GM18508 (cell line): ENCODE measurements at regions not wholly inside any gene's neighbourhood (a gene's known extent, or its start where the extent isn't known, plus 50 kb on each side); places are given as distances from the start of the nearest gene placed in this dataset.
"Not testable (repeated sequence)": the region's sequence is repeated elsewhere in the genome, so short reads cannot be mapped to it uniquely, and the experiment has no call there.

Experiments
- ATAC-seq: cut with Tn5 transposase; IDR thresholded peaks from one replicate; pipeline ENCODE4 v1.9.1; 2021; ENCODE audit warnings: moderate number of reproducible peaks; ENCODE audit not compliant: insufficient read depth, unreplicated experiment

DNA sequence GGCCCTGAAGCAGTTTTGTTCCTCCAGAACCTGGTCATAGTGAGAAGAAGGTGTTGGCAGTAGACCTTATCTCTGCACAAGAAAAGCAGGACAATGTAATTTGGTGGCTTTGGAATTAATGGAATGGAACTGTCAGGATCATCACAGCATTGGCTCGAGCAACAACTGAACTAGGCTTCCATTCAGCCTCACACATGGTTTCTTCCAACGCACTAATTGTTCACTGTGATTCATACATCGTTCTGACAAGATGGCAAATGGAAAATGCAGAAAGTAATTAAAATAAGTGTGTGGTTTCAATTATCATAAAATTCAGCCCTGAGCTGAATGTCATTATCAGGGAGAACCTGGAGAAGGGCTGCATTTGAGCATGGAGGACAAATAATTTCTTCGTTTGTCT is 80.6 kb downstream of the MFSD1 start:
- ATAC-seq, result no peak

DNA sequence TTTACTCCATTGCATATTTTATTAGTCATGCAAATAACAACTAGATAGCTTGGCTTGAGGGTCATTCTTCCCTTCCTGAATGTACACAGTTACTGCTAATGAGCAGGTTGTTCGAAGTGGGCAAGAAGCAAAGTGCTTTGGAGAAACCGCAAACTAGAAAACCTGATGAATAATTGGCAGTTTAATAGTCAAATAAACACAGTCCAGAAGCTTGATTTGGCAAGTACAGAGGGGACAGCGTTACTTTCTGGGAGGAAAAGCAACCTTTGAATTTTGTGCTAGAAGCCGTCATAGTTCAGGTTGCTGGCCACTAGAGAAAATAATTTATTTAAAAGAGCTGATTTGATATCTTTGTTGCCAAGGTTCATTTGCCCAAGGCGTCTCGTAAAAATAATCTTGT is 94.9 kb downstream of the MFSD1 start:
- ATAC-seq, result no peak

DNA sequence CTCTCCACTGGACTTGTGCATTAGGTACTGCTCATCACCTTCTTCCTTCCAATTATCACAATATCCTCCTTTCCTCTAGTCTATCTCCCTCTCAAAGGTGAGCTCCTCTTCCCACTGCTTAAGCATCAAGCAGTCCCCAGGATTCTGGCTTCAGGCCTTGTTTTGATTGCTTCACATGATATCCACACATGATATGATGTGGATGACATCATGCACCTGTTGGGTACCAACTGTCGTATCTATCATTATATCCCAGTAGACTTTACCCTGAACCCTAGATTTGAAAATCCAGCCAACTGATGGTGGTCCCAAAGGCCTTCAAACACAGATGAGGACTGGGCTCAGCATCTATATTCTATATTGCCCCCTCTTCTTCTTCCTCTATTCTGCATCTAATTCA is 104.9 kb downstream of the MFSD1 start:
- ATAC-seq, result no peak

DNA sequence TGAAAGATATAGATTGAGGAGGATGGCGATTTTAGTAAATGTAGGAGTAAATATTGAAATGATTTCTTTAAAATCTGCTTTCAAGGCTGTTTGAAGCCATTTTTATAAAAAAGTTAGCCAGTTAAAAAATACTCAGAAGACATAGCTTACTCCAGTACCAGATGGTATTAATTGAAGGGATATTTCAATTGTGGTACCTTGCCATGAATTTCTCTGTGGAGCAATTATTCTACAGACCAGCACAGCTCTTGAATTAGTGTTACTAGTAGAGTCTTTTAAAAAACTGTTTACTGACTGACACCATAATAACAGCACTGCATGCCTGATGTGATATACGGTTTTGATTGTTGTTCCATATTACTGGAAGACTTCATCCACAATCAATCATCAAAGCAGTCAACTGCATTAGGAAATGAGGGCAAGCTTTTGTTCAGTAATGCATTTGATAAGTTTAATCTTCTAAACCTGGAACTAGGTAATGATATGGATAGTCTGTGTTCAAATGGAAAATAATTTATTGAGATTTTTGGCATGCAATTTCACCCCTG is 106.4 kb downstream of the MFSD1 start:
- ATAC-seq, result no peak

DNA sequence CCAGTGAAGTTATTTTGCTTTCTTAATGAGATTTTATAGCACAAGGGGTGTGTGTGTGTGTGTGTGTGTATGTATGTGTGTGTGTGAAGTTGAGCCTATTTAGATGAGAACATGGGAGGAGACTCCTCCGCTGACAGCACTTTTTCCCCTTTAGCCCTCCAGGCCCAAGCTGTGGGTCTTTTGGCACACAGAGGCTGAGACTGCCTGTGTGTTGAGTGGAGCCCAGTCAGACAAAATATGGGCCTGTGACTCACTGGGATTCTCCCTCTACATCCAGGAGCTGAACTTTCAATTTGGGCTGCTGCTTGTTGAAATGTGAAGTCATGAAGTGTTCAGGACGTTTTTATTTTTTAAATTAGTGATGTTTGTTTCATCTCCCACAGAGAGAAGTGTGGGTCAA is 108.0 kb downstream of the MFSD1 start:
- no peak for ATAC-seq

DNA sequence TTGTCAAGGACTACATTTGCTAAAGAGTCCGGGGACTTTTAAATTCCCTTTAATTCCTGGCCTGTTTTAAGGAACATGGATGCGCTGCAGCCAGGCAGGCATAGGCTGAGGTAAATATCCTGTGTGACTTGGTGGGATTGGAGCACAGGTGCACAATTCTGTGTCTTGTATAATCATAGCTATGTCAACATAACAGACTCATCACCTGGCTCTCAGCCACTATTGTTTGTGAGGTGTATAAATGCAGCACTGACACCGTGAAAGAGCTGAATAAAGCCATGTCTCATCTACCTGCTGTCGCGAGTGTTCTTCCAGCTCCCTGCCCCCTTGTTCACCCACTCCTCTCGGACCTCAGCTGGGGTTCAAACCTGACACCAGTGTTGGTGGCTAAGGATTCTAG is 109.7 kb downstream of the MFSD1 start:
- ATAC-seq, result no peak

DNA sequence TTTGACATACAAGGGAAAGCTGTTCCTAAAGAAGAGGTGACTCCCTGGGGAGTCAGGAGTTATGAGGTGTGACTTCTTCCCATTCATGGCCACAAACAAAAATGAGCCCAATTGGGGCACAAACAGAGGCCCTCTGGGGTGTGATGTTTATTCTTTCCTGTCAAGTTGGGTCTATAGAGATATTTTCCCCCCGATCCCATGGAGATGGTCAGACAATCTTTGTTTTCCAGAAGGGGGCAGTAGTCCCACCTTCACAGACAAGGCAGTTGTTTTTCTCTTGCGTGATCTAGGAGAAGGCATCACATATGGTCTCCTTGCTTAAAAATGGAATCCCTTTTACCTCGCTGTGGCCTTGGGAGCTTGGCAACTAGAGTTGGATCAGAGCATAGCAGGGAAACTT is 110.3 kb downstream of the MFSD1 start:
- no peak for ATAC-seq

DNA sequence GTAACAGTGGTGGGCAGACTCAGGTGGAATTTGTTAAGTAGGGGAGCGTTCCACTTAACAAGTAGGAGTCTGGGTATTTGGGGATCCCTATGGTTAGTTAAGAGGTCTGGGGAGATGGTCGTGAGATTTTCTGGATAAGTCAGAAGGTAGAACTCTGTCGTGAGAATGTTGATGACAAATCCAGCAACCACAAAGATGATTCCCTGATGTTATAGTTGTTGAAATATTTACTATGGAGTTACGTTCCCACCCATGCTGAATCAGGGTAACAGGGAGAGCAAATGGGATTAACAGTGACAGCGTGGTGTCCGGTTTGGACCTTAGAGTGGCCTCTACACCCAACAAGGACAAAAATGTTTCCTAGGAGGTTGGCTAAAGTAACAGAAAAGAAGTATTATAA is 110.8 kb downstream of the MFSD1 start:
- ATAC-seq, result no peak

DNA sequence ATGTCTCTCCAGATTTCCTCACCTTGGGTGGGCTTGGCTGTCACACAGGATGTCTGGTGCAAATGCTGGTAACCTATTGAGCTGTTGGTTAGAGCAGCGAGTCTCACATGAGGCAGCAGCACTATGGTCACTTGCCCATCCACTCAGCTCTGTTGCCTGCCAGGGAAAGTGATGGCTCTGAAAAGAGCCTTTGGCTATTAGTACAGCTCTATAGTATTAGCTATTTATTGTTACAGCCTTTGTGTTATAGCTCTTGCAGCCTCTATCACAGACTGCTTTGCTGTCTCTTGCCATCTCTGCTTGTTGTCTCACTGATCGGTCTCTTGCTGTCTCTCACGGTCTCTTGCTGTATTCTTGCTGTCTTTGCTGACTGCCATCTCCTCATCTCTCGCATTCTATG is 114.3 kb downstream of the MFSD1 start:
- no peak for ATAC-seq

DNA sequence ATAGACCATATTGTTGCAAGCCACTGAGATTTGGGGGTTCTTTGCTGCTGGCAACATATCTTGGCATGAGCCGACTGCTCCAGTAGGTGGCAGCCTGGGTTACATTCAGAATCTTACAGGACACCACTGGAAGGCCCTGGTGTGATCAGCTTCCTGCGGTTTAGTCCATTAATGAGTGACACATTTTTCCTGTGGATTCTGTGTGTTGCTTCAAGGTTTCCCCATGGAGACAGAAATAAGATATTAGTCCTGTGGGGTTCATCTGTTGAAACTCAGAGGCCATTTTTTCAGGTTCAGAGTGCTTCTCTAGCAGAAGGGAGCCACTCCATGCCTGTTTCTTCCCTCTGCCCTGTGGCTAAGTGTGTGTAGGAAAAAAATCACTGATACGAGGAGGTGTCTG is 116.2 kb downstream of the MFSD1 start:
- ATAC-seq, result peak; percentile 62

DNA sequence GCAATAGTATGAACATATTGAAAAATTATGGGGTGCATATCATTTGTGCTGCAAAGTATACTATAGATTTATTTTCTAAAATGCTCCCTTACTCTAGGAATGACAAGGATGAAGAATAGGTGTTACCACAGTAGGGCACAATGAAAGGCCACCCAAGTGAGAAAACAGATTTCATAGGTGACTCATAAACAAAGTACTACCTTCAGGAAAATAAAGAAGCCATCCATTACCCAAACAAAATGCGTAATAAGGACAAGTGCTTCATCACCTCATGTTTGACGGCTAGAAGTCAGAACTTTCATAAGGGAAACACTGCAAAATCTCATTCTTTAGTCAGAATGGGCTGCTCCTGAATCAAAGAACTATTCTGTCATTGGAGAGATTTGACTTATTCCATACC is 116.6 kb downstream of the MFSD1 start:
- ATAC-seq, result no peak

DNA sequence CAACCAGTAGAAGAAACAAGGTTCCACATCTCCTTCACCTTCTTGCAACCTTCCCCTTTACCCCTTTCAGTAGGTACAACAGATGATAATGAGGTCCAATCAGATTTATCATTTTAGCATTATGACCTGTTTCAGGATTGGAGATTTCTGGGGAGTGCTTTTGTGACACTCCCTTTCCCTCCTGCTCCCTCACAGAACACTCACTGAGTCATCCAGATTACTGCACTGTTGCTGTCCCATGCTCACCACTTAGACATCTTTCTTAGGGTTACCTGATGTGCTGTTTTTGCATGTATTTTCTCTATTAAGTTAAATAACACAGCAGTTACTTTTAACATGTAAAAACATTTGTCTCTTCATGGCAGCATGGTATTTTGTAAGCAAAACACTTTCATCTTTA is 118.5 kb downstream of the MFSD1 start:
- no peak for ATAC-seq

DNA sequence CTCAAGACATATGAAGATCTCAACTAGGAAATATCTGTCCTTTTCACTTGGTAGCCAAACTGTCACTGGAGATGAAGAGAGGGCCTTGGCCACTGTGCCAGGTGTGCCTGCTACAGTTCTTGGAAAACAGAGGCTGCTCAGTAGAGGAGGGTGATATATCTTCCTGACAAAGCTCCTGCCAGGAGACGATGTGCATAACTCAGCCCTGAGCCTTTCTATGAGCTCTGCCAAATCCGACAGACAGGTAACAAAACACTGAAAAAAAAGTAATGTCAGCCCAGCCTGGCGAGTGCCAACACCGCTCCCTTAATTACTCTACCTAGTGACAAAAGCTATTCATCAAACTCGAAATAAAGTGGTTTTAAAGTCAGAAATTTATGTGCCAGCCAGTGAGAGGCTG is 123.2 kb downstream of the MFSD1 start:
- no peak for ATAC-seq

DNA sequence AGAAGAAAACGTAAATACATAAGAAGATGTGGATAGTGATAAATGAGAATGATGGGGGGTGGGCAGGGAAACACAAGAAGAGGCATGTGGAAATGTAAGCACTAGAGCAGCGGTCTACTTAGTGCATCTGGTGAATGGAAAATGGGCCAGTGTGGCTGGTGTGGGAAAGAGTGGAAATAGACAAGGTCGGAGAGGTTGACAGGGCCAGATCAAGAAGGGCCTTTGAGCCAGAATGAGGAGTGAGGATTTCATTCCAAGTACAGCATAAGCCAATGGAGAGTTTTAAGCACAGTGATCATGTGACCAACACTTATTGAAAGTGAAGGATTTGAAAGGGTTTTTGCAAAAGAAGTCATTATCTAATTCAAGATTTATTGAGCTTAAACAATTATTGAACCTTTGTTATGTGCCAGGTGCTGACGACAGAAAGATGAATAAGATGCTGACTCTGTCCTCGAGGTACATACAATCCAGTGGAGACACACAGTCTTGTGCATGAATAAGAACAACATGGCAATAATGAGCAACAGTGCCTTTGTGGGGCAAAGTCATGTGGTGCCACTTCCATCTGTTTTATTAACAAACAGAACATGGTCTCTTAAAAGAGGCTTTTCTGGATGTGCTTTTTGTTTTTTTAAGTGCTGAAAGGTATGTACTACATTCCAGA is 124.1 kb downstream of the MFSD1 start:
- ATAC-seq, result no peak

DNA sequence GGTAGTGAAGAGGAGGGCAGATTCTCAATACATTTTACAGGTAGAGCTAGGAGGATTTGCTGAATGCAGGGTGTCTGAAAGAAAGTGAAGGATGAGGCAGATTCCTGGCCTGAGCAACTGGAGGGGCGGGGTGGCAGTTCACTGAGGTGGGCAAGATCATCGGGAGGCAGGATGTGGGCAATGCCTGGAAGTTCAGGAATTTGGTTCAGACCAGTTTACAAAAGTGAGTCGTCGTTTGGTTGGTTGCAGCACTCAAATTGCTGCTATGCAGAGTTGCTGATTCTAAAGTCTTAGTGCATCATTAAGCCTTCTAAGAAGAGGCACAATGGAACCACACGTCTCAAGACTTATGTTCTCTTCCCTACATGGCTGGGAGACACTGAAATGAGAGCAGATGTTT is 134.0 kb downstream of the MFSD1 start:
- ATAC-seq, result no peak

DNA sequence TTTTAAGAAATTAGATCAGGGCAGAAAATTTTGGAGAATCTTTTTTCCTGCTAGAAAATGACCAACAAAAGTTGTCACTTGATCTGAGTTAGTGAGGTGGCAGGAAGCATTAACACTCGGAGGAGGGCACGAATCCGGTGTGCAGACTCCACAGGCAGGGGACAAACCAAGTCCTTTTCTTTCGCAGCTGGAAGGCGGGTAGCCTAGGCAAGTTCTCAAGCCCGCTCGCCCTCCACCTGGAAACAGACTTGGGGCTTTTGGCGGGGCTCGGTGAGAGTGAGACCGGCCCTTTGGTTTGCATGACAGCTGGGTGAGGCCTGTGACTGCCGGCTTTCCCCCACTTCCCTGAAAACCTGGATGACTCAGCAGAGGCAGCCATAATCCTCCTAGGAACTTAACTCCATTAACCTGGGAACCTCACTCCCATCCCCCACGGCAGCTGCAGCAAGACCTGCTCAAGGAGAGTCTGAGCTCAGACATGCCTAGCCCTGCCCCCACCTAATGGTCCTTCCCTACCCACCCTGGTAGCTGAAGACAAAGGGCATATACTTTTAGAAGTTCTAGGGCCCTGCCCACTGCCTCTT is 134.8 kb downstream of the MFSD1 start:
- ATAC-seq, result no peak

DNA sequence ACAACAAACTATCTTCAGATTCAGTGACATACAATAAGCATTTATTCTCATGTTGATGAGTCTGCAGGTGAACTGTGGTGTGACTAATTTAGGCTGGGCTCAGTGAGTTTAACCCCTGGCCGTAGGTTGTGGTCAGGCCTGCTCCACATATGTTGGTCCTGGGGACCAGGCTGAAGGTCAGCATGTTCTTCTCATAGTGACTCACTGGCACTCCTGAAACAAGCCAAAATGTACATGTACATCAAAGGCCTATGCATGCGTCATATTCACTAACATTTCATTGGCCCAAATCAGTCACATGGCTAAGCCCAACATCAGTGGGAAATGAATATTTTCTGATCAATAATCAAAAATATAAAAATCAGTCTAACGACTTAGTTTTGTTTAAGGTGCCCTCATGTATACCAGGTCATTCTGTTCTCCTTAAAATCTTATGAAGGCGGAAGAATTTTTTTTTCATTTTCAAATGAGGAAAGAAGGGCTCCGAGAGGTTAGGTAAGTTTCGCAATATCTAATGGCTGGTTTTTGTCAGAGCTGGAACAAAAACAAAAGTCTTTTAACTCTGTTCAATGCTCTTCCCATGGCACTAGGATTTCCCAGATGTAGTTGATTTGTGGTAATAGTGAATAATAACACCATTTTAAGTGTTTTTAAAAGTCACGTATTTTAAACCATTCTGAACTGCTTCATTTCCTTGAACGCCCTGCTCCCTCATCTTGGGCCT is 148.5 kb downstream of the MFSD1 start:
- no peak for ATAC-seq

DNA sequence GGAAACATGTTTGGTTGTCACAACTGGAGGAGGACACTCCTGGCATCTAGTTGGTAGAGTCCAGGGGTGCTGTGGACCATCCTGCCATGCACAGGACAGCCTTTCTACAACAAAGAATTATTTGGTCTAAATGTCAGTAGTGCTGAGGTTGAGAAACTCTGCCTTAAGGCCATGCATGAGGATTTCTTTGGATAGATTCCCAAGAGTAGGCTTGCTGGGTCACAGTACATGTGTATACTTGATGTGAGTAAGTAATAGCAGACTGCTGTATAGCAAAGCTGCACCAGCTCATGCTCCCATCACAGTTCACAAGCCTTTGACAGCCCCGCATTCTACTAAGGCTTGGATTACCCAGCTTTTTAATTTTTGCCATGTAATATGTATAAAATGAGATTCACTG is 151.3 kb downstream of the MFSD1 start:
- ATAC-seq, result no peak

DNA sequence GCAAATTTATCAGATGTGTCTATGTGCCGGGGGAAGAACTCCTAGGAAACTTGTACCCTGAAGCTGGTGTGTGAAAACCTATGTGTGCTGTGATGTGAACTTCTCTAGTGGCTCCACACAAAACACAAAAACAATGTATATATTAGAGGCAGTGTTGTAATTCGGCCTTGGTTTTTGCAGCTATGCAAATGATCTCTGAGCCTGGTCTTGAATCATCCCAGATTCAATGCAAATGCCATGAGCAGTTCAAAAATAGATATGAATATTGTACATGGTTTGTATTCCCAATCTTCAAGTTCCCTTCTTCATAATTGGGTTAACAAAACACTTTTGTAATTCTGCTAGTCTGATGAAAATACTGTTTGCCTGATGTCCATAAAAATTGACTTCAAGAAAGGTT is 152.6 kb downstream of the MFSD1 start:
- no peak for ATAC-seq

DNA sequence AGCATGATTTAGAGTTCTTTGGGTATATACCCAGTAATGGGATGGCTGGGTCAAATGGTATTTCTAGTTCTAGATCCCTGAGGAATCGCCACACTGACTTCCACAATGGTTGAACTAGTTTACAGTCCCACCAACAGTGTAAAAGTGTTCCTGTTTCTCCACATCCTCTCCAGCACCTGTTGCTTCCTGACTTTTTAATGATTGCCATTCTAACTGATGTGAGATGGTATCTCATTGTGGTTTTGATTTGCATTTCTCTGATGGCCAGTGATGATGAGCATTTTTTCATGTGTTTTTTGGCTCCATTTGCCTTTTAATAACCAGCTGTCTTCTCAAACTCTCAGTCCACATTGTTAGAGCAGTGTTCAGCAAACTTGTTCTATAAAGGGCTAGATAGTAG is 155.9 kb downstream of the MFSD1 start:
- not testable (repeated sequence) for ATAC-seq

DNA sequence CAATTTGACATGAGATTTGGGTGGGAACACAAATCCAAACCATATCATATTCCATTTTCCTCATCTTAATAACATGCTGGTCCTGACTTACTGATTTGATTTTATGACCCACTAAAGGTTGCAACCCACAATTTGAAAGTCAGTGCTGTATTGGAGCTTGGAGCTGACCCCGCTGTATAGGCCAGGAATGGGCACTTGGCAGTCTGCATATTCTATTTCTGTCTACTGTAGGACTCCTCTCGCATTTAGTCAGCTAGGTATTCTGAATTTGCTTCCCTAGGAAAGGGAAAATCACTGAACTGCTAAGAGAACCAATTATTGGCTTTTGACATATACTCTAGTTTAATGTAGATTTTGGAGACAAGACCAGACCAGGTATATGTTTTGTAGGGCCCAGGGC is 157.0 kb downstream of the MFSD1 start:
- ATAC-seq, result no peak

DNA sequence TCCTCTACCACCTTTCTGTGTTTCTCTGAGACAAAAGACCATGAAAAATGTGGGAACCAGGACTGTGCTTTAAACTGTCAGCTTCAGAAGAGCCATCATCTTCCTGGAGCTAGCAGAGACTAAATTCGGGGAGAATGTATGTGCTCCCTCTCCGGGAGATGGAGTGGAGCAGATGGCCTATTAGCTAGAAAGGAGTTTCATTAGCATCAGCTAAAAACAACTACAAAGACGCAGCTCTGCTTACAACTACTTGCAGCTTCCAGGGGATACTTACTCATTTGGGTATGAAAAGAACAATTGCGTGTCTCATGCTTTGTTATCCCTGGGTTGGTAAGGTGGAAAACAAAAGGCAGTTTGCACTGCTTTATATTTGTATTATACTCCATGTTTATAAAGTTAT is 159.6 kb downstream of the MFSD1 start:
- no peak for ATAC-seq
